Mammary epithelial cell (primary cell): ENCODE measurements at regions not wholly inside any gene's neighbourhood (a gene's known extent, or its start where the extent isn't known, plus 50 kb on each side); places are given as distances from the start of the nearest gene placed in this dataset.

ENCODE experiments used
- EZH2 ChIP-seq: IDR thresholded peaks from 2 replicates; pipeline ENCODE4 v1.6.1; 2012; ENCODE audit warnings: low read length, inconsistent platforms, borderline replicate concordance
- TF ChIP-seq, protein P1 (sequence below), 2 donors: IDR thresholded peaks in 1 of 2; conservative IDR thresholded peaks in 1 of 2; 2 replicates each; pipeline ENCODE4 v1.5.1; 2011 to 2012; ENCODE audit warnings: inconsistent platforms in 2 of 2, low read length in 2 of 2, mild to moderate bottlenecking in 2 of 2, control low read depth in 1 of 2, low read depth in 1 of 2; ENCODE audit not compliant: insufficient read depth in 1 of 2; ENCODE audit errors: extremely low read depth in 1 of 2

DNA sequence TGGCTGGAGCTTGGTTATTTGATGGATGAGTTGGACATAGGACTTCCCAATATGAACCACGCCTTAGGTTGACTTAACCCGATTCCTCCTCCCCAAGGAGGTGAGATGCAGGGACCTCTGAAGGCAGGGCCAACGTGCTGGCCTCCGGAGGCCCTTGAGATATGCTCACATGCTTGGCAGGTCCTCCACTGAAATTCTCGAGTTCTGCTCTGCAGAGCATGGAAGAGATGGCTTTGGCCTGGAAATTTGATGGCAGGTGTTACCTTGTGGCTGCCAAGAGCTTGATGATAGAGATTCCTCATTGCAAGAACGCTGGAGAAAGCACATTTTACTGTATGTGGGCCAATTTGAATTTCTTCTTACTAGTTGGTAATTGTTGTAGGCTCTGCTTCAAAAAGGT is 117.4 kb upstream of the LIMCH1 start:
- TF ChIP-seq, protein P1, sequence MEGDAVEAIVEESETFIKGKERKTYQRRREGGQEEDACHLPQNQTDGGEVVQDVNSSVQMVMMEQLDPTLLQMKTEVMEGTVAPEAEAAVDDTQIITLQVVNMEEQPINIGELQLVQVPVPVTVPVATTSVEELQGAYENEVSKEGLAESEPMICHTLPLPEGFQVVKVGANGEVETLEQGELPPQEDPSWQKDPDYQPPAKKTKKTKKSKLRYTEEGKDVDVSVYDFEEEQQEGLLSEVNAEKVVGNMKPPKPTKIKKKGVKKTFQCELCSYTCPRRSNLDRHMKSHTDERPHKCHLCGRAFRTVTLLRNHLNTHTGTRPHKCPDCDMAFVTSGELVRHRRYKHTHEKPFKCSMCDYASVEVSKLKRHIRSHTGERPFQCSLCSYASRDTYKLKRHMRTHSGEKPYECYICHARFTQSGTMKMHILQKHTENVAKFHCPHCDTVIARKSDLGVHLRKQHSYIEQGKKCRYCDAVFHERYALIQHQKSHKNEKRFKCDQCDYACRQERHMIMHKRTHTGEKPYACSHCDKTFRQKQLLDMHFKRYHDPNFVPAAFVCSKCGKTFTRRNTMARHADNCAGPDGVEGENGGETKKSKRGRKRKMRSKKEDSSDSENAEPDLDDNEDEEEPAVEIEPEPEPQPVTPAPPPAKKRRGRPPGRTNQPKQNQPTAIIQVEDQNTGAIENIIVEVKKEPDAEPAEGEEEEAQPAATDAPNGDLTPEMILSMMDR (conservative IDR thresholded peaks at IDR 0.05 in 1 of 2, IDR thresholded peaks at IDR 0.05 in 1 of 2; ENCODE audit: extremely low read depth in 1 of 2, insufficient read depth in 1 of 2, low read depth in 1 of 2, low read length in 2 of 2) = no peak
- TF ChIP-seq EZH2 = no peak
